ENCODE measurements at regions not wholly inside any gene's neighbourhood (a gene's known extent, or its start where the extent isn't known, plus 50 kb on each side); places are given as distances from the start of the nearest gene placed in this dataset.

- H3K27me3 Mint-ChIP-seq (ENCODE audit: low read depth, unreplicated experiment), result peaks cover 11% of the 10 kb centered on the region
- H3K4me3 ChIP-seq (ENCODE audit: insufficient read depth, low read depth, low read length), result no peak overlapping the region
- no peak overlapping the region for H2AFZ ChIP-seq (ENCODE audit: low read depth, low read length)
- H3K4me2 ChIP-seq (ENCODE audit: low read length), result no peak overlapping the region
- no peaks in the 10 kb centered on the region for H3K9me3 ChIP-seq (ENCODE audit: insufficient read depth, low read depth, low read length)
- DNase-seq (ENCODE audit: low read depth) (no peak), FAIRE-seq (no peak)
- H3K9me3 Mint-ChIP-seq (ENCODE audit: unreplicated experiment), result no peaks in the 10 kb centered on the region
- no peak overlapping the region for H3K4me3 Mint-ChIP-seq (ENCODE audit: unreplicated experiment)
- no peaks in the 10 kb centered on the region for H4K20me1 ChIP-seq (ENCODE audit: insufficient read depth, low read length)
- no peaks in the 10 kb centered on the region for H3K36me3 Mint-ChIP-seq (ENCODE audit: low read depth, unreplicated experiment)
- no peaks in the 10 kb centered on the region for H3K79me2 ChIP-seq (ENCODE audit: insufficient read depth, low read length)
- no peak overlapping the region for H3K27ac Mint-ChIP-seq (ENCODE audit: unreplicated experiment)
- H3K4me1 ChIP-seq (ENCODE audit: insufficient read depth, low read length), result peaks cover 9% of the 10 kb centered on the region
- no peaks in the 10 kb centered on the region for H3K27me3 ChIP-seq (ENCODE audit: insufficient read depth, low read length)
- H3K27ac ChIP-seq (ENCODE audit: low read depth, low read length), result no peak overlapping the region
- no peak overlapping the region for H3K9ac ChIP-seq (ENCODE audit: low read length)
- no peaks in the 10 kb centered on the region for H3K36me3 ChIP-seq (ENCODE audit: insufficient read depth, low read length)
- H3K4me1 Mint-ChIP-seq (ENCODE audit: low read depth, unreplicated experiment), result peaks cover 7% of the 10 kb centered on the region
- TF ChIP-seq EZH2 (IDR thresholded peaks at IDR 0.05; ENCODE audit: insufficient read depth, low read length) (no peak), CTCF (IDR thresholded peaks at IDR 0.05; ENCODE audit: insufficient read depth, low read depth, low read length) (no peak)
These were observed 101.4 kb upstream of the CEP85L start for GRCh38 chr6:118752803-118753202.

- H3K4me2 ChIP-seq (ENCODE audit: low read length), result no peak overlapping the region
- no peaks in the 10 kb centered on the region for H3K36me3 ChIP-seq (ENCODE audit: insufficient read depth, low read length)
- H3K9ac ChIP-seq (ENCODE audit: low read length), result no peak overlapping the region
- FAIRE-seq, result no peak
- H3K79me2 ChIP-seq (ENCODE audit: insufficient read depth, low read length), result no peaks in the 10 kb centered on the region
- Mint-ChIP-seq H3K9me3 (ENCODE audit: unreplicated experiment) (no peaks in the 10 kb centered on the region), H3K4me1 (ENCODE audit: low read depth, unreplicated experiment) (peaks cover 7% of the 10 kb centered on the region), H3K27ac (ENCODE audit: unreplicated experiment) (no peak overlapping the region), H3K27me3 (ENCODE audit: low read depth, unreplicated experiment) (peaks cover 5% of the 10 kb centered on the region), H3K36me3 (ENCODE audit: low read depth, unreplicated experiment) (no peaks in the 10 kb centered on the region), H3K4me3 (ENCODE audit: unreplicated experiment) (no peak overlapping the region)
- TF ChIP-seq EZH2 (IDR thresholded peaks at IDR 0.05; ENCODE audit: insufficient read depth, low read length) (no peak), CTCF (IDR thresholded peaks at IDR 0.05; ENCODE audit: insufficient read depth, low read depth, low read length) (no peak)
- peaks cover 9% of the 10 kb centered on the region for H3K4me1 ChIP-seq (ENCODE audit: insufficient read depth, low read length)
- no peaks in the 10 kb centered on the region for H4K20me1 ChIP-seq (ENCODE audit: insufficient read depth, low read length)
- no peak for DNase-seq (ENCODE audit: low read depth)
- H3K9me3 ChIP-seq (ENCODE audit: insufficient read depth, low read depth, low read length), result no peaks in the 10 kb centered on the region
- no peak overlapping the region for H3K27ac ChIP-seq (ENCODE audit: low read depth, low read length)
- H3K4me3 ChIP-seq (ENCODE audit: insufficient read depth, low read depth, low read length), result no peak overlapping the region
- no peak overlapping the region for H2AFZ ChIP-seq (ENCODE audit: low read depth, low read length)
- H3K27me3 ChIP-seq (ENCODE audit: insufficient read depth, low read length), result no peaks in the 10 kb centered on the region
These were observed 99.7 kb upstream of the CEP85L start for GRCh38 chr6:118751072-118751471.

GRCh38 chr6:118750143-118750542 is 98.8 kb upstream of the CEP85L start:
- Histone ChIP-seq H3K4me2 (ENCODE audit: low read length) (no peak overlapping the region), H4K20me1 (ENCODE audit: insufficient read depth, low read length) (no peaks in the 10 kb centered on the region), H3K27me3 (ENCODE audit: insufficient read depth, low read length) (no peaks in the 10 kb centered on the region), H3K79me2 (ENCODE audit: insufficient read depth, low read length) (no peaks in the 10 kb centered on the region), H3K9me3 (ENCODE audit: insufficient read depth, low read depth, low read length) (no peaks in the 10 kb centered on the region), H3K9ac (ENCODE audit: low read length) (no peak overlapping the region), H3K27ac (ENCODE audit: low read depth, low read length) (no peak overlapping the region), H3K4me1 (ENCODE audit: insufficient read depth, low read length) (peaks cover 9% of the 10 kb centered on the region), H2AFZ (ENCODE audit: low read depth, low read length) (no peak overlapping the region), H3K4me3 (ENCODE audit: insufficient read depth, low read depth, low read length) (no peak overlapping the region), H3K36me3 (ENCODE audit: insufficient read depth, low read length) (no peaks in the 10 kb centered on the region)
- no peak for TF ChIP-seq CTCF (IDR thresholded peaks at IDR 0.05; ENCODE audit: insufficient read depth, low read depth, low read length)
- TF ChIP-seq EZH2 (IDR thresholded peaks at IDR 0.05; ENCODE audit: insufficient read depth, low read length), result no peak
- H3K9me3 Mint-ChIP-seq (ENCODE audit: unreplicated experiment), result no peaks in the 10 kb centered on the region
- DNase-seq (ENCODE audit: low read depth) (peak; percentile 65), FAIRE-seq (no peak)
- H3K36me3 Mint-ChIP-seq (ENCODE audit: low read depth, unreplicated experiment), result no peaks in the 10 kb centered on the region
- no peak overlapping the region for H3K4me3 Mint-ChIP-seq (ENCODE audit: unreplicated experiment)
- H3K4me1 Mint-ChIP-seq (ENCODE audit: low read depth, unreplicated experiment), result peaks cover 7% of the 10 kb centered on the region
- peaks cover 5% of the 10 kb centered on the region for H3K27me3 Mint-ChIP-seq (ENCODE audit: low read depth, unreplicated experiment)
- no peak overlapping the region for H3K27ac Mint-ChIP-seq (ENCODE audit: unreplicated experiment)
